ENCODE measurements at regions not wholly inside any gene's neighbourhood (a gene's known extent, or its start where the extent isn't known, plus 50 kb on each side); places are given as distances from the start of the nearest gene placed in this dataset.

DNA sequence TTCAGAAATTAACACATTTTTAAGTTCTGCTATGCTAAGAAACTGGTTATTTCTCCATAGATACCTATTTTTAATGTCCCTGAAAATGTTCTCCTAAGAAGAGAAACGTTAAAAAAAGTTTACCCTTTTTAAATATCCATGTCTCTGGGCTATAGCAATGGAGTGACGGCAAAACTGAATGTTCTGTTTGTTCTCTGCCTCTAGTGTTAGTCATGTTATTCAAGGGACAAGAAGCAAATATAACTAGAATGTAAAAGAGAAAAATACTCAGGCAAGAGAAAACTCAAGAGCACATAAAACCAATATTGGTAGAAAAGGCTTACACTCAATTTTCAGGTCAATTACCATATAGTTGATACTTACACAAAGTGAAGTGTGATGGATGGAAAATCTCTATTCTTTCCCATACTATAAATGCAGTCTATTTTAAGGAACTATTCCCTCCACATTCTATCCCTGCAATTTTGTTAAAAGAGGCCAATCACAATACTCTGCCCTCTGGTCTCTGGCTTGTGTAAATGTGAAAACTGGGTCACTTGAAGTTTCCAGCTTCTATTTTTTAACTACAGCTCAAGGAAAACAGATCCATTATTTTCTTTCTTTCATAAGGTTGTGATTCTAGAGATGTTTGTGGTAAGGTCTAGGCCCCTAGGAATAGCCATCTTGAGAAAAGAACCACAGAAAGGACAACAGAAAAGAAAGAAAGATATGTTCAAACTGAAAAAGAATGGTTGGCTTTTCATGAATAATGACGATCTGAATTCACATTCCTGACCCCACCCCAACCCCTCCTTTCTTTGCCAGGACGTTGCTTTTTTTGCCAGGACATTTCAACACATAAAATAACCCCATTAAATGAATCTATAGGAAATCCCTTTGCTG is 200.3 kb upstream of the FAM83B start:
- DNase-seq: peak; percentile 23

DNA sequence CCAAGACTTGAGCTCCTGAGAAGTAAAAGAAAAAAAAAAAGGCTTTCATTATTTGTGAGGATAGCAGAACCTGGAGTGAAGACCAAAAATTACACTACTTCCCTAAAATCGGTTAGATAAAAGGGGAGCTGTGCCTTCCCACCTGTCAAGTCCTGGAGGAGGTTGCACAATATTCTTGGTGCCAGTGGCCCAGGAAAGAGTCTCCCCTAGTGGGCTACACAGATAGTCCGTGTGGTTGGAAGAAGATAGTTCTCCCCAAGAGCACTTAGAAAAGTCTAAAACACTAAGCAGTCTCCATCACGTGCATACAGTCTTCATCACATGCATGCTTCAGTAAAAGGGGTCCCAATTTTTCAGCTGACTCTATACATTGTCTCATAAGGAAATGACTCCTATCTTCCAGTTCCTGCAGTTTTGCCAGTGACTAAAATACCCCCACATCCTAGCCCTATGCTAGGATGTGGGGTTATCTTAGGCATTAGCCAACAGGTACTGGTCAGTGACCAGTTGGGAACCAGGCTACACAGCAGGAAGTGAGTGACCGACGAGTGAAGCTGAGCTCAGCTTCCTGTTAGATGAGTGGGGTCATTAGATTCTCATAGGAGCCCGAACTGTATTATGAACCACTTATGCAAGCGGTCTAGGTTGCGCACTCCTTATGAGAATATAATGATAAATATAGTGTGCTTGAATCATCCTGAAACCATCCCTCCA is 199.5 kb upstream of the FAM83B start:
- no peak for DNase-seq

DNA sequence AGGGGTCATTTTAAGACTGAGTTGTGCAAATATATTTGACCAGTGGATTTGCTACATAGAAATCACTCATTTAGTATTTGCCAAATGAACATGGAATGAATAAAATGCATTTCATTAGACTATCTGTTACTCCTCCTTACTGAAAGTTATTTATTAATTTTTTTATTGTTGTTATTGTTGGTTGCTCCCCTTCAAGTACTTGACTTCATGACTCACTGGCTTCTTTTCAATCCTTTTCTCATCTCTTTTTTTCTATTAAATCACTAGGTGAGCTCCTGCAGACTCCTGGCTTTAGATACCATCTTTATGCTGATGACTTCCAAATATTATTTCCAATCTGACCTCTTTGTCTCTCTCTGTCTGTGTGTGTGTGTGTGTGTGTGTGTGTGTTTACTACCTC is 192.2 kb upstream of the FAM83B start:
- DNase-seq: no peak

DNA sequence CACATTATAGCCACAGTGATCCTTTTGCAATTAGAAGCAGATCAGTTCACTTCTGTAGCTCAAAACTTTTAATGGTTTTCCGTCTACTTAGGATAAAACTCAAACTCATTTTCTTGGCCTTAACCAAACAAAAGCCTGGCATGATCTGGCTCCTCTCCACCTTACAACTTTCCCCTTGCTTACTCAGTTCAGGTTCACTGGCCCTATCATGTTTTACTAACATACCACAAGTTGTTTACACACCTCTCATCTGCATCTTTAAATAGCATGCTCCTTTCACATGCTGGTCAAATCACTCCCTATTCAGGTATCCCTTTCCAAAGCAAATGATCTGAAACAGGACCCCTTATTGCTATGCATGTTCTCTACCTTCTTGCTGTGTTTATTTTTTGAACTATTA is 191.4 kb upstream of the FAM83B start:
- no peak for DNase-seq

DNA sequence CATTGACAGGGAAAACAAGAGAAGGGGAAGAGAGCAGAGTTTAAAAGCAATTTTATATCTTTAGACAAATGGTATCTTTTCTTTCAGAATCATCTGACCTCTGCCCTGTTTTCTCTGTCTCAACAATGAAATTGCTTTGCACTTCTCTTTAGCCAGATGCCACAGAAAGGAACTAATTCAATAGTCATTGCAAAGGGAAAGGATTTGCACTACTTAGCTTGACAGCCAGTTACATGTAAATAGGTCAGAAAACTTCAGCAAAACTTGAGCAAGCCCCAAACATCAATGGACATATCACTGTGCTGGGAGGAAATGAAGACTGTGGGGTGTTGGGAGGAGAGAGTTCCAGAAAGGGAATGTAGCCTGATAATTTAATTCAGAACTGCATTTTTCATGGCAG is 181.3 kb upstream of the FAM83B start:
- DNase-seq: no peak

DNA sequence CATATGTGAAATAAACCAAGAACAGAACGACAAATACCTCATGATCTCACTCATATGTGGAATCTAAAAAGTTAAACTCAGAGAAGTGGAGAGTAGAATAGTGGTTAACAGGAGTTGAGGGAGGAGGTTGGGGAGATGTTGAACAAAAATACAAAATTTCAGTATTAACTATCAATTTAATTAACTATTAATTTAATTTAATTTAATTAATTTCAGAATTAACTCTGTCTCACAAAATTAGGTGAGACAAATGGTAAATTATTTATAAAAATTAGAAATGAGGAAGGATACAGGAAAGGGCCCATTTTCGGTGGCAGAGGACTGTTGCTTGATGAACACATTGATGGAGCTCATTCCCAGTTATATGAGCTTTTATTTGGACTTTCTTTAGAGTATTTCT is 166.0 kb upstream of the FAM83B start:
- DNase-seq: no peak

DNA sequence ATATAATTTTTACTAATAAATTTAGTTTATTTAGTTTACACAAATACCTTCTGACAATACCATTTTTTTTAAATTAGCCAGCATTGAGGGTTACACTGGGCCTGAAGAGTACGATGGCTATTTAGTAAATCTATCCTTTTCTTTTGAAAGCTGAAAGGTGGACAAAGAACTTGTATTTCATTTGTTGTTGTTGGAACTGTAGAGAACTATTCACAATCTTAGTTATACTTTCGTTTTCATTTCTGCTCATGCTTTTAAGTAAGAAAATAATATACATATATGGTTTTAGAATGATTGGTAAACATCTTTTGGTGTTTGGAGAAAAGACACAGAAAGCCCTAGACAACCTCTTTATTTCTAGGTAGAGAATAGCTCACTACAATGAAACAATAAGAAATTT is 165.3 kb upstream of the FAM83B start:
- no peak for DNase-seq

DNA sequence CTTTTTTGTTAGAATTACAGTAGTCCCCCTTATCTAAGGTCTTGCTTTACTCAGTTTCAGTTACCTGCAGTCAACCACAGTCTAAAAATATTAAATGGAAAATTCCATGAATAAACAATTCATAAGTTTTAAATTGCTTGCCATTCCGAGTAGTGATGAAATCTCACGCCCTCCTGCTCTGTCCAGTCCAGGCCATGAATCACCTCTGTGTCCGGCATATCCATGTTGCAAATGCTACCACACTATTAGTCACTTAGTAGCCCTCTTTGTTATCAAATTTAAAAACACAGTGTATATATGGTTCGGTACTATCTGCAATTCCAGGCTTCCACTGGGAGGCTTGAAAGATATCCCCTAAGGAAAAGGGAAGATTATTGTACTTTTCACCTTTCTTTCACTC is 164.6 kb upstream of the FAM83B start:
- no peak for DNase-seq

DNA sequence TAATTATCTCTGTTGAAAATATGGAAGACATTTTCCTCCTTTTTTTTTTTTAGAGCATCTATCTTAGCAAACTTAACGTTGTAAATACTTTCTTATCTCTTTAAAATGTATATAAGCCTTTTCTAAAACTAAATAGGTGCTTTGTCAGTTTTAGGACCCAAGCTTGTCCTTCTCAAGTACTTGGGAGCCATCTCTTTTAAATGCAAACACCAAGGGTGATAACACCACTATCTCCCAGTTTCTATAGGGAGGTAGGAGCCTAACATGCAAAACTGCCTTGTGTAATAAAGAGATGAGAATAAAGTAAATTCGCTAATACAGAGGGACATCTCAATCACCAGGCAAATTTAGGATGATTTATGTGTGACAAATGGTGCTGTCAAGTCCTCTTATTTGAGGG is 157.0 kb upstream of the FAM83B start:
- no peak for DNase-seq

DNA sequence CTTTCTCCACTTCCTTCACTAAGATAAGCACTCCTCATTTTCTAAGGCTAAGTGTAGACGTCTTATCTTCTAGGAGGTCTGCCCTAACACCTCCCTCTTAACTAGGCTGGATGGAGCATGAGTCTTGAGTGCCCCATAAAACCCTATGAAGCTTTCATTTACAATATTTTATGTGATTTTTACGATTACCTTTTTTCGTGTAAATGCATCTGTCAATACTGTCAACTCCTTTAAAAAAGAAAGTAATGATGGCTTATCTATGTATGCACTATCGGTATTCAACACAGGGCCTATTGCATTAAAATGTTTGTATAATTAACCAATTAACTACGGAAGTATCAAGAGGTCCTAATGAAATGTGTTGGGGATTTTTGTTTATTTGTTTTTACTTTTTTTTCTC is 156.0 kb upstream of the FAM83B start:
- no peak for DNase-seq

DNA sequence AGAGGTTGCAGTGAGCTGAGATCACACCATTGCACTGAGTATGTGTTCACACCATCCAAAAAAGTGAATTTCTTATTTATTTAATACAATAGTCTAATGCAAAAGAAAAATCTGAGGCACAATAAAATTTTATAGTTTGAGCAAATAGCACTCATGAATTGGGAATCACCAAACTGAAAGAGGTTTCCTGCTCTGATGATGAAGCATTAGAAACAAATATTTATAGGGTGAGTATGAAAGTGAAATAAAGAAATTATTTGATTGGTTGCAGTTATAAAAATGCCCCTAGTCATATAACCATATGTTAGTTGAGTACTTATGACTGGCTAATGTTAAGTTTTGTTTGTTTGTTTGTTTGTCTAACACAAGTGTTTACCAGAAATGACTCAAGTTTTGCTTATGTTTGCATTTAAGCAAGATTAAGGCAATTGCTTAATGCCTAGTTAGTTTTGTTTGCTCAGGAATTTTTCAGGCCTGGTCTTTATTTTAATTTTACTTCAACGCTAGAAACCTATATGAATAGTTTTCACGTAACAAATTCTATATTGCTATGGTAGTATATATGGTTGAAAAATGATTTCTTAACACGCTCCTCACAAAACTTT is 151.5 kb upstream of the FAM83B start:
- no peak for DNase-seq

DNA sequence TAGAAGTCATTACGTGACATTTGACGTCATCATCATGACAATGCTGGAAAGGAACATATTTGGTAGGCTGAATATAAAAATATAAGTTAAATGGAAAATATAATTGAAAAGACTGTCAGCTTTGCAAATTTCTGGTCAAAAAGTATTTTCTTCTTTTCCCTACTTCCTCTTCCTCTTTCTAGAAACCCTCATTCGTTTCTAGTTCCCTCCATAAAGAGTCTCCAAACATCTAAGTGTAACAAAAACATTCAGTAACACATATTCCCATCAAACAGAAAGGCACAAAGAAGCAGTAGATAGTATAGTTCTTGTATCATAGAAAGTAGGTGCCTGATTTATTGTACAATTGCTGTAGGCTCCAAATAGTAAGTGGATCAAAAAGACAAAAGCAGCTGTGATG is 150.8 kb upstream of the FAM83B start:
- DNase-seq: no peak

DNA sequence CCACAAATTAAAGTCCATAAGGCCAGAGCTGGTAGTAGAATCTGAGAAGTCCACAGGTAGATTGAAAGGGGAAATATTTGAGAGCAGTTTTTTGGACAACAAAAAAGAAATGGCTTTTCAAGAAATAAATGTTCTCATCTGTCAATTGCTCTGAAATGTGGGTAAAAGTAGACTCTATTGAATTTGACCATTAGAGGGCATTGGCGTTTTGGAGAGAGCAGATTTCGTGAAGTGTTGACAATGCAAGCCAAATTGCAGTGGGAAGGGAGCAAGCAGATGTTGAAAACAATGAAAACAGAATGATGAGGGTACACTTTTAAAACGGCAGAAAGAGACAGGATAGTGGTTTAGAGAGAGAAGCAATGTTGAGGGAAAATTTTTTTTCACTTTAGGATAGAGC is 149.1 kb upstream of the FAM83B start:
- no peak for DNase-seq

DNA sequence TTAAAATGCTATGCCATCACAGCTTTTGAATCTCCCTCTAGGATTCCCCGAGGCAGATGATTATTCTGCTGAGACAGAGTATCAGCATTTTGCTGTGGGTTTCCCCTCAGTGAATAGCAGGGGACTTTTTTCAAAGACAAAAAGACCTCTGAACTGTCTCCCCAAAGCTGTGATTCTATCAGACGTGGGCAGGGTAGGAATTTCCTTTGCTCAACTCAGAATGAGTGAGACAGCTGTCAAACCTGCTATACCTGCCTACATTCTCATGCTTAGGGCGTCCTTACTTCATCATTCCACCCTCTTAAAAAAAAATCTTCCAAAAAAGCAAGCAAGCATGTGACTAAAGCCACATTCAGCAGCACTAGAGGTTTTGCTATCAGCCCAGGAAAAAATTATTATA is 147.6 kb upstream of the FAM83B start:
- DNase-seq: no peak

DNA sequence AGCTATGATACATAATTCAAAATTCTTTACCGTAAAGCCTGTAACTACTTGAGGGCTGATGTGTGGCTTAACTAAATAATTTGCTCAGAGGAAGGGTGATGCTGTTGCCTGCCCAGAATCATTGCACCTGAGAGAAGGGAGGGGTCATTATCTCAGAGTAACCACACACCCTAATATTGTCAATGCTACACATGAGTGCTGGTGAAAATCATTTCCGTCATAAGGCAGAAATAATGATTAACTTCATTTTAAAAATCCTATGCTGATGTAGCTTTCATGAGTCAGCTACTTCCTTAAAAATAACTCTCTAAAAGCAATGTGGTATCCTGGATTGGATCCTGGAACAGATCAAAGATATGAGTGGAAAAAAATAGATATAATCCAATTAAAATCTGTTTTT is 146.4 kb upstream of the FAM83B start:
- no peak for DNase-seq

DNA sequence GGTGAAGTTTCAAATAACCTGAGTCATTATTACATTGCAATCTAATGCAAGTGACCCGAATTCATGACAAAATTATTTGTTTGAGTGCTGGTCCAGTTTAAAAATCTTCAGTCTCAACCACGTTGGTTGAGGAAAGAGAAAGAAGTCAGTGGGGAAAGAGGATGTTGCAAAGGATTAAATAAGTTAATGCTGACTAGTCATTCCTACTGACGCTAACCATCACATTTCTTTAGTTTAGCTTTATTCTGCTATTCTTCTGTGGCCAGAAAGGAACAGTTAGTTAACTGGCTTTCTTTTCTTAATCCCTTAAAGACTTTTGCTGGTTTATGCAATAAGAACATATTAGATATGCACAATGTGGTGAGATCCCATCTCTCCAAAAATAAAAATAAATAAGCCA is 143.8 kb upstream of the FAM83B start:
- no peak for DNase-seq

DNA sequence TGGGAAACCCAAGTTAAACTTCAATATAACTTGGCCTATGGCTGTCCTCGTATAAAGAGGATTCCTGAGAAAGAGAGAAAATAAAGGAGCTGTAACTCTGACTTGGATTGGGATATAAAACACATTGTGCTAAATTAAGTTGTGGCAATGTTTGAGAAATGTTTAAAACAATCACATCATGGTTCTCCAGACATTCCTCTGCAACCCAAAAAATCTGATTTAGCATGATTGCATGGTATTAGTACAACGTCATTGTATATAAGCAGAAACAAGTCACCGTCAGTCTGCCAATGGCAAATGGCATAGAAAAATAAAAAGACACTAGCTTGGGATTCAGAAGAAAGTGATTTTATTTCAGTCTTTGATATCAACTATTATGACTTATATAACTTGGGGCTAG is 140.2 kb upstream of the FAM83B start:
- DNase-seq: no peak

DNA sequence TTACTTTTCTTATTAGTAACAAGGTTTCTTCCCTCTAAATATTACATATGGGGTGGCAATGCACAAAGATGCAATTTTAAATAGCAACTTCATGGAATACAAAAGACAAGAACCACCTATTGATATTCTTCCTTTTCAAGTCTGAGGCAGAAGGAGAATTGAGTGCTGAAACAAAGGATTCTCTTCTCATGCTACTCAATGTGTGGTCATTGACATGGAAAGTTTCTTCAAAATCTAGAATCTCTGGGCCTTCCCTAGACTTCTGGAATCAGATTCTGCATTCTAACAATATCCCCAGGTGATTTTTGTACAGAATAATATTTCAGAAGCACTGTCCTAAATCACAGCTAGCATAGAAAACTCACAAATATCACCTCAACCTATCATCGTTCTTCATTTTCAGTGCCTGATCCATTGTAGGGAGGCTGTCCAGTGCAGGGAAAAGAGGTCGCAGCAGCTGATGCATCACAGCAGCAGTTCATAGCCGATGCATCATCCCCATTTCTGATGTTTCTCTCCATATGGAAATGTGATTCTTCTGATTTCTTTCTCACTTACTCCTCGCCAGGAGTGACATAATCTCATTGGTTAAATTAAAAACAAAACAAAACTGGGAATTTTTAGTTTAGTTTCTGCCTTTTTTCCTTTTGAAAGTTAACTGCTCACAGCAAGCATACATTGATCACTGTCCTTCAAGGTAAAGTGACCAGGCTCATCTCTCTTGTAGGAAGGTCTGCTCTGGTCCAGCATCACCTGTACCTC is 139.5 kb upstream of the FAM83B start:
- no peak for DNase-seq

DNA sequence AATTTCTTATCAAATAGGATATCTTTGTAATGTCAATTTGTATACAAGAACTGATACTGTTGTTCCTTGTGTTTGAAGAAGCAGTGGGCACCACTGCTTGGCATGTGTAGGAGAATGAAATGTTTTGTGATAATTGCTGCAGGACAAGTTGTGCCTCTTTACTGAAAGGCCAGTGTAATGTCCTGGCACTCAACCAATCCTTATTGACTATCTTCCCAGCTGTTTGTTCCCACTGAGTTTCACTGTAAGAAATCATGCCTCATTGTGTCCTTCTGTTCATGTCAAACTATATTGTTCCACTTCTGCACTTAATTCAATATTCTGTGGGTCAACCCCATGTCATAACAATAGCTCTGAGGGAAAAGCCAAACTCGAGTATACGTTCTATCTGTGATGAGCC is 136.1 kb upstream of the FAM83B start:
- no peak for DNase-seq

DNA sequence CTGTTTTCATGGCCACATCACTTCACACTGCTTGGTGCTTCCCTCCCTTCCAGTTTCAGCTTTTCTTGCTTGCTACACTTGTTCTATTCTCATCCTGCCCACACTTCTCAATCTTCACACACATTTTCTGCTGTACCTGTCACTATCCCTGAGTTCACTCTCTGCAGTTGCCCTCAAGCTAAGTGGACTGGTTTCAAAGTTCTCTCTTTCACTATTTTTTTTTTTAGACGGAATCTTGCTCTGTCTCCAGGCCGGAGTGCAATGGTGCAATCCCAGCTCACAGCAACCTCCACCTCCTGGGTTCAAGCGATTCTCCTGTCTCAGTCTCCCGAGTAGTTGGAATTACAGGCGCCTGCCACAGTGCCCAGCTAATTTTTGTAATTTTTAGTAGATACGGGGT is 130.6 kb upstream of the FAM83B start:
- DNase-seq: no peak

DNA sequence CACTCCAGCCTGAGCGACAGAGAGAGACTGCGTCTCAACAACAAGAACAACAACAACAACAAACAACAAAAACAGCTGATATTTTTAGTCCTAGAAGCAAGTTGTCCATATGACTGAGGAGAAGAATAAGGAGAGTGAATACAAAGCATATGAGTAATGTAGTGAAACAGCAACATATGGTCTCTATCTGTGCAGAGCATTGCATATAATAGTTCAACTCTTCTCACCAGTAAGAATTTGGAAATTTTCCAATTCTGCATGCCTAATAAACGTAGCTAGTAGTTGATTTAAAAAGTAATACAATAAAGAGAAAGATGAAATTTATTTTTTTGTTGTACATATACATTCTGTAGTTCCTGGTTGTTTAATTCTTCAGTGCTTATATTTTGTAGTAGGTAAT is 129.7 kb upstream of the FAM83B start:
- DNase-seq: no peak

DNA sequence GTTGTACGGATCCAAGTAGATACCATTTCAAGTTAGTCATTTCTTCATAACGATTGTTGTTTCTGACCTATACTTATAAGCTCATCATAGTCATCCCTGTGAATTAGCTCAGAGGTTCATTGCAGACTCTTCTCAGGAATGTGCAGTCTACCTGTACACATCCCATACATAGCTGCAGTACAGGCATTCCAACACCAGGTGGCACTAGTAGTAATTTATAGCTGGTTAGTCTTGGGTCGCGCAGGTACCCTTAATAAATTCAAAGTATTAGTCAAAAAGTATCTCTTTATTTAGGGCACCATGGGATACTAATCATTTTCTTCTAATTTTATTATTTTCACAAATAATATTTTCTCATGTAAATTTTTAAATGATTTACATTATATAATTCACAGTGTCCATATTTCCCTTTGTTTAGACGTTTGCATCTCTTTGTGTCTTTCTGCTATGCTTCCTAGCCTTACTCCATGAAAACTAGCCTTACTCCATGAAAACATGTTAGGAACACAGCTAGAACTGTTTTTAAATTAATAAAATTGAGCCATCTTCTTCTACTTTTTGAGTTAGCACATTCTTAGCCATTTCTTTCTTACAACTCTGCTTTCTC is 128.6 kb upstream of the FAM83B start:
- peak; percentile 34 for DNase-seq

DNA sequence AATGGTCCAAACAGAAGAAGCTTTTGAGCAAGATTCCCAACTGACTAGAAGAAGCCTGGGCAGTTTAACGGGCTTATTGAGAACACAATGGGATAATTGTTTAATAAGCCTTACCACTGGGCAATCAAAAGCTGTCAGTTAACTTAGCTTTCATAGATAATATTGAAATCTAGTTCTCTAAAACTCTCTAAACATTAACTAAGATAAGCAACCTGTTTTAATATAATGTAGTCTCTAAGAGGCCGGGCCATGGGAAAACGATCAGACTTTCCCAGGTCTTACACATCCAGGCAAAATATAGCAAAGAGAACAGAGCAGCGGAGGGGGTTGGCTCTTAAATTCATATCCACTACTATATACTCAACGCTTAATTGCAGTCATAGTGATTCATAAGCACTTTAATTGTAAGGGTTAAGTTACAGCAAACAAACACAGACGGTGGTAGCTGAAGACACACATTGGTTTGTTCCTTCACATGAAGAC is 128.0 kb upstream of the FAM83B start:
- DNase-seq: no peak
